HG02870 (cell line): ENCODE measurements at regions not wholly inside any gene's neighbourhood (a gene's known extent, or its start where the extent isn't known, plus 50 kb on each side); places are given as distances from the start of the nearest gene placed in this dataset.
"Not testable (repeated sequence)": the region's sequence is repeated elsewhere in the genome, so short reads cannot be mapped to it uniquely, and the experiment has no call there.

Experiments
- ATAC-seq: cut with Tn5 transposase; IDR thresholded peaks from one replicate; pipeline ENCODE4 v1.9.1; 2021; ENCODE audit warnings: mild to moderate bottlenecking, moderate library complexity; ENCODE audit not compliant: unreplicated experiment

DNA sequence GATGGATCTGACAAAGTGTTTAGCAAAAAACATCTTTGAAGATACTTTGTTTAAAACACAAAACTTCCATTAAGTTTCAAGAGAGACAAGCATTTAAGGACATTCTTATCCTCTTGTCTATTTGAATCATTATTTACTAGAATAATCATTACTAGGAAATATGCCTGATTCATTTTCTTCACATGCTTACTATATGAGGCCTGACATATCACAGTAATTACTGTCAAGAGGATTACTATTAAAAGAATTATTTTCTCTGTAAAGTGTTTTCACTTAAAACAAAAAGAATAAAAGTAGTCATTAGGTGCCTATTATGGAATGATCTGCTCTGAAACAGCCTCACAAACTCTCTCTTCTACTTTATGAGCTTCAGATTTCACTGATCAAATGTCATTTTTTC is 402.1 kb upstream of the MGAT4C start:
- ATAC-seq = no peak

DNA sequence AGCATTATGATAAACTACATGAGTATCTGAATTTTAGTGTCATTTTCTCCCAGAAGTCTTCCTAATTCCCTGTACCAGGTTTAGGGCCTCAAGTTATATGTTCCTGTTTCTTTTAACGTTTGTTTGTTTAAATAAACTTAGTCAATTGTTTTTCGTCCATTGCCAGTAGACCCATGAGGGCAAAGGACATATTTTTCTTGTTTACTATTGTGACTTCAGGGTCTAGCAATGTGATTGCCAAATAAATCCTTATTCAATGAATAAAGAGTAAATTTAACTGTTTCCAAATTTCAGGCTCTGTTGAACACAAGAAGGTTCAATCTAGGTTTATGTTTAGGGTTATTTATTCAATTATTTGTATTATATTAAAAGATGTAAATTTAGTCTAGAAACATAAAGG is 391.6 kb upstream of the MGAT4C start:
- no peak for ATAC-seq

DNA sequence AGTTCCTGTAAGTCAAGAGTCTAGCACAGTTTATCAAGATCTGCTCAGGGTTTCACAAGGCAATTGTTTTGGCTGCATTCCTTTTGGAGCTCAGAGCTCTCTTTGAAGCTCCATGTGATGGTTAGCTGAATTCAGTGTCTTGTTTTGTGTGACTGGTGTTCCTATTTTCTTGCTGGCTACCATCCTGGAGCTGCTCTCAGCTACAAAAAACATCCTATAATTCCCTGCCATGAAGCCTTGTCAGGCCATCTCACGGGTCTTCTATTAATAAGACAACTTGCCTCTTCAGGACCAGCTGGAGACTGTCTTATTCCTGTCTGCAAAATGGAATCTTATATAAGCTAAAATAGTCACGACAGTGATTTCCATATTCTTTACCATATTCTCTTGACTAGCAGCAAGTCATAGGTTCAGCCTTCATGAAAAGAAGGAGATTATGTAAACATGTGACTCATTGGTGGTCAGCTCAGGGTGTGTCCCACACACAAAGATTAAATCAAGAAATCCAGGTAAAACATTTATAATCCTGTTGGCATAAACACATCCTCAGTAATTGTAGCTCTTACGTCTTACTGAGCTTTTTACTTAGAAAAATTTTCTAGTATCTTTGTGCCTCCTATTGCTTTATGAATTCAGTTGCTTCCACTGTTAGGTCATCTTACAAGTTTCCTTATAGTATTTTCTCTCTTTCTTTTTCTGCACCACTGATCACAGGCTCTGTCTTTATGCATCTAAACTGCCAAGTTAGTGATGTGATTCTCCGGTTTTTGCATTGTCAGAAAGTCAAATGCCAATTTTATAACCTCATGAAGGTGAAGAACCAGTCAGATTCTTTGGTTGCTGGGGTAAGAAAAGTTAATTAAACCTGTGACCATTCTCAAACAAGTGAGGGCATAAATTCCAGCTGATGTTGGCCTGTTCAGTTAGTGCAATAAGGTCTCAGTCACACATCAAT is 378.5 kb upstream of the MGAT4C start:
- ATAC-seq = no peak

DNA sequence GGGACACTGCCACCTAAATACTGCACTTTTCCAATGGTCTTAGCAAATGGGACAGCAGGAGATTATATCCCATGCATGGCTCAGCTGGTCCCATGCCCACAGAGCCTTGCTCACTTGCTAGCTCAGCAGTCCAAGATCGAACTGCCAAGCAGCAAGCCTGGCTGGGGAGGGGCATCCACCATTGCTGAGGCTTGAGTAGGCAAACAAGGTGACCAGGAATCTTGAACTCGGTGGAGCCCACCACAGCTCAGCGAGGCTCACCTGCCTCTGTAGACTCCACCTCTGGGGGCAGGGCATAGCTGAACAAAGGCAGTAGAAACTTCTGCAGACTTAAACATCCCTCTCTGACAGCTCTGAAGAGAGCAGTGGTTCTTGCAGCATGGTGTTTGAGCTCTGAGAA is 370.8 kb upstream of the MGAT4C start:
- ATAC-seq = no peak

DNA sequence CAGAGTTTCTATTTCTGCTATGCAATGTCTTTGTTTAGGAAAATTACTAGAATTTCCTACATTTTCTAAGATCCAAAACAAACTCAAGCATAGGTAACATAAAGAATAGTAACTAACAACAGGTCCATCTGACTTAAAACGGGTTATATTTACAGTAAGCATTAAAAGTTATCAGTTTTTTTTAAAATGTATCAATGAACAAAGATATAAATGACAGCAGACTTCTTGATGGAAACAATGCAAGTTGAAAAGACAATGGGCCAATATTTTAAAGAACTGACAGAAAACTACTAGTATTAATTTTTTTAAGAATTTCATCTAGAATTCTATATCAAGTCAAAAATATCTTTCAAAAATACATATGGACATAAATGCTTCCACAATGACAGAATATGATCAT is 367.1 kb upstream of the MGAT4C start:
- no peak for ATAC-seq

DNA sequence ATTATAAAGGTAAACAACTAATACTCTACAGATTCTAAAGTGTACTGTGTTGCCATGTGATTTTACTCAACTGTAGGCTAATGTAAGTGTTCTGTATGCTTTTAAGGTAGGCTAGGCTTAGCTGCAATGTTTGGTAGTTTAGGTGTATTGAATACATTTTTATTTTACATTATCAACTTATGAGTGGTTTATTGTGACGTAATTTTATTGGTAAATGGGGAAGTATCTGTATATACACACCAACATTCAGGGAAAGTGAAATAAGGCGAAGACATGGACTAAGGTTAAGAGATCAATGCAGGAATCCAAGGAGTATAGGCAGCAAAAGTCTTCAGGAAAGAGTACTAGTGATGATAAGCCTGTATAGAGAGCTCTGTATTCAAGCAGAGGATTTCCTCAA is 365.8 kb upstream of the MGAT4C start:
- ATAC-seq = no peak

DNA sequence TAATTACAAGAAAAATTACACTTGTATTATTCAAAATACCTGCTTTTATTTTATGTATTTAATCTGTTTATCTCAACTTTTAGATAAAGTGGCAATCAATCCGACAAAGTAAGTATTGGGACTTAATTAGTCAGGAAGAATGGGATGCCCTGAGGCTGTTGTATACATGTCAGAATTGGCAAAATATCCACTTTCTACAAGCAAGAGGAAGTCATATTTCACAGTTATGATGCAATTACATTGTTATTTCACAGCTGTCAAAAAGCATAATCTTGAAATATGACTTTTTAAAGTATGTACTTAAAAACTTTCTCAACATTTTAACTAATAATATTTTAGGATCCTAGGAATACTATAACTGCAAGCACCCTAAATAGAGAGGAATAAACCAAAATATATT is 357.1 kb upstream of the MGAT4C start:
- ATAC-seq = no peak

DNA sequence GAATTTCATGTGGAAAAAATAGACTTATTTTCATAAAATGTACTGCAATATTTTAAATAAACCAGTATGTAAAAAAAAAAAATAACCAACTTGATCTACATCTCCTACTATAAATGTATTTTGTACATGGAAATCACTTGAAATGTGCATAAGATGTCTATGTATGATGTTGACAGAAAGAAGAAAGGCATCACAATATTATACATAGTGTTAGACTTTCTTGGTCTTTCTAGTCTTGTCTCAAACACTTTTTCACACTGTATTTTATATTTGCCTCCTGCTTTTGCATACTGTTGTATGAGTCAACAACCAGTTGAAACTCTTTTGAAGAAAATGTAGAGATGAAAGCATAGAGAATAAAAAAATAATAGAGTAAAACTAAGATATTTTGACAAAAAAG is 352.4 kb upstream of the MGAT4C start:
- no peak for ATAC-seq

DNA sequence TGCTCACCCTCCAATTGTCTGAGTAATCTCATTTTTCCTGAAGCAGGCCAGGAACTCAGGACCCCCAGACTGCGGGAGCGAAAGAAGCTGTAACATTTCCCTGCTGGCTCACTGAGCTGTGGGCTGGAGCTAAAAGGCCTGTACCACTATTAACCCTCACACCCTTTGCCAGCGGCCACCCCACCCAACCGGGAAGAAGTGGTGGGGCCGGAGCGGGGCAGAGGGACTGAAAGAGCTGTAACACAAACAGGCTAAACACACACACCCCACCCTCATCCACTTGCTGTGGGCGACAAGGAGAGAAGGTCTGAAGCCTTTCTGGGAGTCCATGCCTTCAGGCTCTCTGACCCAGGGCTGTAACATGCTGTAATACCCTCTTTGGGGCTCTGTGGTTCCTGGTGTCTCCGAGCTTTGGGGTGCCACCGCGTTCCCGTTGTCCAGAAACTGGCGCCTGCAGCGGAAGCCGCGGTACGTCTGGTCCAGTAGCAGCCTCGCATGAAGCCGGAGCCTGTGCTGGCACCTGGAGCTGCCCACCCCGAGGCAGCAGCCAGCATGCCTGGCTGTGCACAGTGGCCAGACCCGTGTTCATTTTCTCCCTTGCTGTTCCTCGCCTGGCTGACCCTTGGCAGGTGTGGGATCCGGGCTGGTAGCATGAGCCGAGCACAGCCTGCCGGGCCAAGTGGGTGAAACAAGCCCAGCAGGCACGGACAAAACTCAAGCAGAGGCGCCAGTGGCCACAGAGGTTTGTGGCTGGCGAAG is 345.5 kb upstream of the MGAT4C start:
- no peak for ATAC-seq

DNA sequence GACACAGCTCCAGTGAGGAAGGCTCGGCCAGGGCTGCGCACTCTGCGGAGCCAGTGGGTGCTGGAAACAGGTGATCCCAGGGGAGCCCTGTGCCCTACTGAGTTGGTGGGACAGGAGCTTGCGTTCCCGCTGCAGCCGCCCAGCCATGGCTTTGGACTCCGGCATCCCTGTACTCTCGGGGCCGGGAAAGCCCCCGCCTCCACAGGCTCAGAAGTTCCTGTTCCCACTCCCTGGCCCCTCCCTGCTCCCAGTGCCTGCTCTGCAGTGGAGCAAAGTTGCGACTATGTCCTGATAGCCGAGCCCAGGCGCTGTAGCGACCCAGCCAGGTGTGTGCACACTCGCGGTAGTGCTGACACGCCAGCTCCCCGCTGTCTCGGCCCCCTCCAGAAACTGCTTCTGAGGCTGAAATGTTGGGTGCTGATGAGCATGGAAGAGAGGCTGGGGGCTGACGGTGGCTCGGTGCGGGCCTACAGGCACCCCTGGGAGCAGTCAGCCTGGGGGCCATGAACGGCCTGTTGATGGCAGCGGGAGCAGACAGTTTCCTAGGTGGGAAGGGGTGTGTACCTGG is 344.6 kb upstream of the MGAT4C start:
- no peak for ATAC-seq

DNA sequence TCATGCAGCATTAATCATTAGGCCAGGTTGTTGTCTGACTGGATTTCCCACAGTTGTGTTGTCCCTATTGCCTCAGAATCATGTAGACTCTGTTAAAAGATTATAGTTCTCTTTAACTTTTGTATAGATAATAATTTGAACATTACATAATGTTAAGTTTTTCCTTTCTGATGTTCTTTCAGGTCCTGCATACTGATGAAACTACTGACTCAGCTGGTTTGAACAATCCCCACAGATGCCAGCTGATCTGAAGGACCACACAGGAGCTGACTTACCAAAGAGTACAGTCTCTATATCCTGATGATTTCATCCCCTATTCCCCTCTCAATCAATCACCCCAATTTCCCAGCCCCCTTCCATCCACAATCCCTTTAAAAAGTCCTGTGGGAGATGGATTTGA is 341.2 kb upstream of the MGAT4C start:
- no peak for ATAC-seq

DNA sequence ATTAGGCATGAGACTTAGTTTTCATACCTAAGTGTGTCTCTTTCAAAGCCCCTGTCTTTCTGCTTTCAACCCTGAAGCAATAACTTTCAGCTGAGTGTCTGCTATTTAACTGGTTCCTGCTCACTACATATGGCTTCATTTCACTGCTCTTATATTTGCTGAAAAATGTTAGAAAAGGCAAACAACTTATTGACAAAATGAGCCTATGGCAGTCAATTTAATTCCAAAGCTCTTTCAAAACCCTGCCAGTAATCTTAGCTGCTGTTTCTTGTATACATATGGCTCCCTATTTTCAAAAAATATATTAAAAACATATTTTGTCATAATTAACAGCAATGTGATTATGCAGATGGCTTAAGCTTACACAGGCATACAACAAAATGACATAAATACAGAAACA is 334.1 kb upstream of the MGAT4C start:
- ATAC-seq = no peak

DNA sequence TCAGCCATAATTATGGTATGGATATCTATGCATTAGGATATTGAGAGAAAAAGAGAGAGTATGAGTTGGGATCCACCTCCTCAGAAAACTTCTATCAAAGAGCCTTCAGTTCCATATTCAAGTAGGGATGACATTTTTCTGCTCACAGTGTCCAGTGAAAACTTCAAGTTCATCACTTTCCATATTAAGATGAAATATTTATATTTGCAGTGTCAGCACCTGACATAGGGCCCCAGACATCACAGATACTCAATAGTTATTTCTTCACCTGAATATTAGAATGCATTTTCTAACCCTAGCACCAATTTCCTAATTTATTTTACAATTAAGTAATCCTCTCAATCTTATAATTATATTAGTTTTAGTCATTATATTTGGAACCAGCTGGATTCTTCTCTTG is 318.0 kb upstream of the MGAT4C start:
- ATAC-seq = no peak

DNA sequence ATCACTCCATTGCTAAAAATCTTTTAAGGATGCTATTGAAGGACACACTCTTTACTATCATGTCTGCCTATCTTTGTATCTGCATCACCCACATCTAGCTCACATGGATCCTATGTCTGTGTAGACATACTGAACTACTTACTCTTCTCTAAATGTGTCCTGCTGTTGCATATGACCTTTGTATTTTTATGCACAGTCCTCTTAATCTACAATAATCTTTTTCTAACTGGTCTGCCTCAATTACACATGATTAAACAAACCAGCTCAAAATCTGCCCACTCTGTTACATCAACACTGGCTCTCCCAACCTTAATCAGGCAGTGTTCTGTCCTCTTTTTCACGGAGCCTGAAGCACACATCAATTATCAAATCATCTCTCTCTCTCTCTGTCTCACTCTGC is 316.3 kb upstream of the MGAT4C start:
- ATAC-seq = no peak

DNA sequence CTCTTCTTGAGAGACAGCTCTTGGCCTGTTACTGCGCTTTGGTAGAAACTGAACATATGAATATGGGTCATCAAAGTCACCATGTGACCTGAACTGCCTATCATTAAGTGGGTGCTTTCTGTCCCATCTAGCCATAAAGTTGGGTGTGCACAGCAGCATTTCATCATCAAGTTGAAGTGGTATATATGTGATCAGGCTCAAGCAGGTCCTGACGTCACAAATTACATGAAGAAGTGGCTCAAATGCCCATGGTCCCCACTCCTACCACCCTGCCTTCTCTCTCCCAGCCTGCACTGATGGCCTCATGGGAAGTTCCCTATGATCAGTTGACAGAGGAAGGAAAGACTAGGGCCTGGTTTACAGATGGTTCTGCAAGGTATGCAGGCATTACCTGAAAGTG is 308.8 kb upstream of the MGAT4C start:
- ATAC-seq = no peak

DNA sequence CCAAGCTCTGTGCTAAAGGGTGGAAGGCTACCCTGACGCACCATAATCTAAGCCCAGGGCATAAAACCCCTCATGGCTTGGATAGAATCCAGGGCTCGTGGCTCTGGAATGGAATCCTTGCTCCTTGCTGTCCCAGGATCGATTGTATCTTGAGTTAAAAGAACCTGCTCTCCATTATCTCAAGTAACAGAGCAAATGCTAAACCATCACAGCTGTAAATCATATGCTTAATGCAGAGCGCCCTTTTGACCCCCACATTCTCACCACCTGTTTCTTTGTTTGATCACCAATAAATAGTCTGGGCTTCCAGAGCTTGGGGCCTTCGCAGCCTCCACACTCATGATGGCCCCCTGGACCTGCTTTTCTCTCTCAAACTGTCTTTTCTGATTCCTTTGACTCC is 299.3 kb upstream of the MGAT4C start:
- ATAC-seq = not testable (repeated sequence)

DNA sequence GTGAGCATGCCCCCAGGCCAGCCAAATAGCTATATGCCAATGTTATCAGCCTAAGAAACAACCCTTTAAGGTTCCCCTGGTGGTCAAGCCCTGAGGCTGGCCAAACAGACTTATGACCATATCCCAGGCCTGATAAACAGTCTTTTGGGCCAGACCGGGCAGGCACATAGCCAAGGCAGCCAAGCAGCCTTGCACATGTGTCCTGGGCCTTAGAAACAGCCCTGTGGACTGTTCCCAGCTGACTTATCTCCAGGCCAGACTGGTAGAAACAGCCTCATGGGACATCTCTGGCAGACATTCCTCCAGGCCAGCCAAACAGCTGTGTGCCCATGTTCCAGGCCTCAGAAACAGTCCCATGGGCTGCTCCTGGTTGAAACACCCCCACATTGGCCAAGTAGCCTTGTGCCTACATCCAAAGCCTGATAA is 295.0 kb upstream of the MGAT4C start:
- ATAC-seq = no peak

DNA sequence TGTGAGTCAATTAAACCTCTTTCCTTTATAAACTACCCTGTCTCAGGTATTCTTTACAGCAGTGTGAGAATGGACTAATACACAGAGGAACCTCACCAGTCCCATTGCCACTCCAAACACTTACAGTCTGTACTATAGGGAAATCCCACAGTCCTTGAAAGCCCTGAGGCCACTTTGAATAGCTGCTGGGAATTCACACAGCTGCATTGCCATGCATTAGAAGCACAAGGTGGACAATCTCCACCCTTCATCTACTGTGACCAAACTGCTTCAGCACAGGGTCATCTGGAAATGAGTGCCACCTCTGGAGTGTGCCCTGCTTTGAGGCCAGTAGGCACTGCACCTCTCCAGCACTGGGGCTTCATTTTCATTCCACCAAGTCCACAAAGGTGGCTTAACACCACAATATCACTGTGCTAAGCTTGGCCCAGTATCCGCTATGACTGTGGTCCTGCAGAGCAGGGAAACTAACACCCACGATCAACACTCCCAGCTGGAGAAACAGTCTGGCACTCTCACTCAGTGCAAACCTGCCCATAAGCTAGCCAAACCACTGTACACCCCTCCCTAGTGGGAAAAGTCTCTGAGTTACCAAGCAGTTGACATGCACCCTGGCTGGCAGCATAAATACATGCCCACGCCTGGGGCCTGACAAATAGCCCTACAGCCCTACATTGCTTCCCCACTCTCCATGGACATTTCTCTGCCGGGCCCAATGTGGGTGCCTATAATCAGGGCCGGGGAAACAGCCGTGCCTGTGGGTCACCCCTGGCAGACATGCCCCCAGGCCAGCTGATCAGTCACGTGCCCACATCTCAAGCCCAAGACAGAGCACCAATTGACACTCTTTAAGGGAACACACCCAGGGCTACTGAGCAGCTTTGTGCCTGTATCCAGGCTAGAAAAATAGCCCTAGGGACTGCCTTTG is 294.3 kb upstream of the MGAT4C start:
- ATAC-seq = no peak

DNA sequence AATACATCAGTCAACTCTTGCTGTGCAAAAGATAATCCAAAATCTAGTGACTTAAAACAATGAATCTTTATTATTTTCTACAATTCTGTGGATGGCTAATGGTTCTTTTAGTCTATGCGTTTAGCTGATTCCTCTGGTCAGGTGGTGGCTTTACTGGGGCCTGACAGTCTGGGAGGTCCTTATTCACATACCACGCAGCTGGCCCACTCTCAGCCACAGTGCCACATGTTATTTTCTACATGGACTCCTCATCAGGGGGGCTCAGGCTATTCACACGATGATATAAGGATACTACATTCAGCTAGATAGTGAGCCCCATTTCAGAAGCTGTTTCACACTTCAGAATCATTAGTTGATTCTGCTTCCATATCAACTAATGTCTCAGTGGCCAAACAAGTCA is 287.5 kb upstream of the MGAT4C start:
- no peak for ATAC-seq

DNA sequence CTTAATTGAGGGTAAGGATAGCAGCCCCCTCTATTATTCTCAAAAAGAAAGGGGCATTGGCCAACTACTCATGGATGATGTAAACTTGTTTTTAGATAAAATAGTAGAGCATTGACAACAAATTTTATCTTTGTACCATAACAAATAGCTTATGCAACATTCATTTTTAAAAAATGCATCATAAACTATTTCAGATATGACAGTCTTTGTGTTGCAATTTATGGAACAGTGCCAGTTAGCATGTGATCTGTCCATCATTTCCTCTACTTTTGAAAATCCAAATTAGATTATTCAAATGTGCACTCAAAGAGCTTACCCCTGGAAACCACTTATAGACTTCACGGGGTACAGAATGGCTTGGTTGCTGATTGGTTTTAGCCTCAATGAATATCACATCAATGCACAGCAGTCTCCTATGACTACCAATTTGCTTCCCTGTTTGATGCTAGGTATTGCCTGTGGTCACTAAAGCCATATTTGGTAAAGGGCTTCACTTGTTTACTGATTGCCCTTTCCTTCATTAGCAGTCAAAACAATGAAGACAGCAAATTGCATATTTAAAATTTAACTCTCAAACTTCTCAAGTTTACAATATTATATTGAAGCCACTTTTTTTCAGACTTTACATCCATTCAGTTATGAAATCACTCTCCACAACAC is 274.9 kb upstream of the MGAT4C start:
- ATAC-seq = no peak
